ENCODE measurements at regions not wholly inside any gene's neighbourhood (a gene's known extent, or its start where the extent isn't known, plus 50 kb on each side); places are given as distances from the start of the nearest gene placed in this dataset.

- TF ChIP-seq CTCF (IDR thresholded peaks at IDR 0.05) (no peak), POLR2AphosphoS5 (IDR thresholded peaks at IDR 0.05) (no peak), POLR2A (IDR thresholded peaks at IDR 0.05; ENCODE audit: low read depth) (no peak), EP300 (IDR thresholded peaks at IDR 0.05) (no peak)
These were observed 118.8 kb upstream of the RBBP8 start for GRCh38 chr18:22814329-22814703.
